Lung microvascular endothelial cell (primary cell): ENCODE measurements at regions not wholly inside any gene's neighbourhood (a gene's known extent, or its start where the extent isn't known, plus 50 kb on each side); places are given as distances from the start of the nearest gene placed in this dataset.
A peak's percentile ranks its signal among the peaks of the same experiment; 100 is the strongest.
"Not testable (repeated sequence)": the region's sequence is repeated elsewhere in the genome, so short reads cannot be mapped to it uniquely, and the experiment has no call there.

Experiments
- DNase-seq, 2 donors: peaks; one replicate each; pipeline versions ENCODE4 v3.0.0 to v3.0.0-alpha.2; 2010; ENCODE audit warnings: low read depth in 2 of 2

- DNase-seq, result not testable (repeated sequence)
Measured at GRCh38 chr6:168913231-168913865, 340.3 kb downstream of the THBS2 start.

GRCh38 chr6:168909288-168909687 is 344.4 kb downstream of the THBS2 start:
- DNase-seq, result no peak

GRCh38 chr6:168908887-168909286 is 344.8 kb downstream of the THBS2 start:
- DNase-seq, result peak in 1 of 2 donors; percentile 26

- DNase-seq, result no peak
Measured at GRCh38 chr6:168908166-168908565, 345.5 kb downstream of the THBS2 start.

- no peak for DNase-seq
Measured at GRCh38 chr6:168906391-168906790, 347.3 kb downstream of the THBS2 start.

- peak in 1 of 2 donors; percentile 4 for DNase-seq
Measured at GRCh38 chr6:168905451-168906090, 348.1 kb downstream of the THBS2 start.

GRCh38 chr6:168903613-168904345 is 349.9 kb downstream of the THBS2 start:
- DNase-seq, result no peak

- DNase-seq, result no peak
Measured at GRCh38 chr6:168902075-168902474, 351.6 kb downstream of the THBS2 start.

GRCh38 chr6:168901076-168901475 is 352.6 kb downstream of the THBS2 start:
- DNase-seq, result no peak

- DNase-seq, result peak in 1 of 2 donors; percentile 3
Measured at GRCh38 chr6:168896321-168896720, 357.3 kb downstream of the THBS2 start.

GRCh38 chr6:168895102-168895812 is 358.4 kb downstream of the THBS2 start:
- DNase-seq, result peak; percentile 65 to 70

GRCh38 chr6:168892031-168892430 is 361.6 kb downstream of the THBS2 start:
- no peak for DNase-seq

- no peak for DNase-seq
Measured at GRCh38 chr6:168890981-168891365, 362.7 kb downstream of the THBS2 start.

- DNase-seq, result no peak
Measured at GRCh38 chr6:168890306-168890980, 363.2 kb downstream of the THBS2 start.

- DNase-seq, result no peak
Measured at GRCh38 chr6:168888786-168889345, 364.8 kb downstream of the THBS2 start.

- DNase-seq, result no peak
Measured at GRCh38 chr6:168888102-168888501, 365.5 kb downstream of the THBS2 start.

- no peak for DNase-seq
Measured at GRCh38 chr6:168887621-168888020, 366.0 kb downstream of the THBS2 start.

GRCh38 chr6:168886964-168887363 is 366.7 kb downstream of the THBS2 start:
- DNase-seq, result no peak

- no peak for DNase-seq
Measured at GRCh38 chr6:168885751-168886742, 367.6 kb downstream of the THBS2 start.

GRCh38 chr6:168885196-168885595 is 368.4 kb downstream of the THBS2 start:
- DNase-seq, result no peak
